Erythroblast (primary cell): ENCODE measurements at regions not wholly inside any gene's neighbourhood (a gene's known extent, or its start where the extent isn't known, plus 50 kb on each side); places are given as distances from the start of the nearest gene placed in this dataset.

ENCODE experiments used
- GATA1 ChIP-seq: IDR thresholded peaks from 2 replicates; pipeline ENCODE4 v1.6.1; 2011; ENCODE audit warnings: low read depth, mild to moderate bottlenecking, control low read depth, low read length, moderate library complexity
- POLR2A ChIP-seq: IDR thresholded peaks from 2 replicates; pipeline ENCODE4 v1.6.1; 2011; ENCODE audit warnings: mild to moderate bottlenecking, low read length

- TF ChIP-seq POLR2A (no peak), GATA1 (no peak)
Observed at GRCh38 chr17:70258465-70258864, 89.1 kb downstream of the KCNJ2 start.
